ENCODE measurements at regions not wholly inside any gene's neighbourhood (a gene's known extent, or its start where the extent isn't known, plus 50 kb on each side); places are given as distances from the start of the nearest gene placed in this dataset.
A peak's percentile ranks its signal among the peaks of the same experiment; 100 is the strongest.

GRCh38 chr6:43926634-43927531 lies 156.9 kb downstream of the VEGFA start:
- no peaks in the 10 kb centered on the region for H3K27me3 ChIP-seq (ENCODE audit: insufficient read depth)
- no peaks in the 10 kb centered on the region for H4K20me1 ChIP-seq (ENCODE audit: insufficient read depth)
- H3K4me3 ChIP-seq (ENCODE audit: low read depth in 2 of 2, low read length in 1 of 2), result no peak overlapping the region
- H3K36me3 ChIP-seq (replicated peaks in 1 of 2; ENCODE audit: control insufficient read depth in 1 of 2, insufficient read depth in 2 of 2, low read length in 1 of 2), result no peaks in the 10 kb centered on the region
- H3K27ac ChIP-seq (ENCODE audit: low read depth in 2 of 2, low read length in 1 of 2), result peak overlapping the region; percentile 27 to 98; a peak in 3 of 4 replicates
- peaks cover 40 to 82% of the 10 kb centered on the region in 2 experiments for H3K4me1 ChIP-seq (ENCODE audit: control insufficient read depth in 1 of 2, insufficient read depth in 2 of 2, low read depth in 1 of 2, low read length in 1 of 2)
- ChIA-PET CTCF (interaction anchor here (0.7 to 4.5 kb wide), 19 partner anchors 9 to 259 kb away, joined by 3 to 26 read pairs (median 5); partner anchors contain the start of gene VEGFA), POLR2A (interaction anchor here (0.6 to 4.1 kb wide), 16 partner anchors 10 to 157 kb away, joined by 3 to 30 read pairs (median 4); partner anchors contain the start of gene VEGFA)
- no peaks in the 10 kb centered on the region for H3K9me2 ChIP-seq
- H2AFZ ChIP-seq (ENCODE audit: low read depth), result no peak overlapping the region
- H3K4me2 ChIP-seq, result no peak overlapping the region
- no peaks in the 10 kb centered on the region for H3F3A ChIP-seq (replicated peaks; ENCODE audit: insufficient read depth)
- 60% methylated on average over 17 of the region's 17 CpGs for WGBS (ENCODE audit: low lambda C conversion rate)
- peak; percentile 81 for DNase-seq
- H3K9me3 ChIP-seq, result no peaks in the 10 kb centered on the region
- H3K9ac ChIP-seq, result no peak overlapping the region
- H3K79me2 ChIP-seq (ENCODE audit: insufficient read depth), result no peaks in the 10 kb centered on the region
- TF ChIP-seq EZH2phosphoT487 (IDR thresholded peaks at IDR 0.05; ENCODE audit: borderline replicate concordance, low read depth) (no peak), MAX (IDR thresholded peaks at IDR 0.05; ENCODE audit: low read depth) (no peak), GABPA (IDR thresholded peaks at IDR 0.05; ENCODE audit: low read depth) (no peak), FOSL2 (IDR thresholded peaks at IDR 0.05; ENCODE audit: borderline replicate concordance, low read depth) (no peak), RXRA (IDR thresholded peaks at IDR 0.05; ENCODE audit: borderline replicate concordance, low read depth) (no peak), JUND (IDR thresholded peaks at IDR 0.05) (no peak), ZBTB33 (IDR thresholded peaks at IDR 0.05; ENCODE audit: borderline replicate concordance, low read depth) (no peak), TAF1 (IDR thresholded peaks at IDR 0.05; ENCODE audit: borderline replicate concordance, low read depth, low read length) (no peak), EP300 (IDR thresholded peaks at IDR 0.05; ENCODE audit: borderline replicate concordance in 1 of 2, low read depth in 1 of 2, low read length in 1 of 2) (peak in 1 of 2 experiments; percentile 51; a peak in 2 of 4 replicates), NFIC (IDR thresholded peaks at IDR 0.05; ENCODE audit: borderline replicate concordance) (no peak), REST (IDR thresholded peaks at IDR 0.05; ENCODE audit: low read depth, low read length) (no peak), POLR2AphosphoS5 (IDR thresholded peaks at IDR 0.05; ENCODE audit: low read depth, low read length) (no peak), IRF3 (IDR thresholded peaks at IDR 0.05; ENCODE audit: low read depth, low read length) (no peak), FOXM1 (IDR thresholded peaks at IDR 0.05; ENCODE audit: low read depth) (no peak), PBX3 (IDR thresholded peaks at IDR 0.05) (no peak), CHD2 (IDR thresholded peaks at IDR 0.05; ENCODE audit: low read length, partially characterized antibody) (no peak), USF1 (IDR thresholded peaks at IDR 0.05; ENCODE audit: borderline replicate concordance, low read depth) (no peak), CTCF (IDR thresholded peaks at IDR 0.05) (no peak), MEF2A (IDR thresholded peaks at IDR 0.05; ENCODE audit: borderline replicate concordance, low read depth) (no peak), RCOR1 (IDR thresholded peaks at IDR 0.05; ENCODE audit: low read length) (no peak; the same call in 1 of the 2 replicates), ELF1 (IDR thresholded peaks at IDR 0.05) (no peak)

Data from SK-N-SH (cell line).